ENCODE measurements at regions not wholly inside any gene's neighbourhood (a gene's known extent, or its start where the extent isn't known, plus 50 kb on each side); places are given as distances from the start of the nearest gene placed in this dataset.

GRCh38 chr5:4544049-4544670 lies 596.0 kb upstream of the ADAMTS16 start:
- DNase-seq (ENCODE audit: low read depth in 3 of 3, low spot score in 1 of 3), result no peak

GRCh38 chr5:4547547-4547946 lies 592.6 kb upstream of the ADAMTS16 start:
- DNase-seq (ENCODE audit: low read depth in 3 of 3, low spot score in 1 of 3), result no peak

GRCh38 chr5:4548341-4548740 lies 591.8 kb upstream of the ADAMTS16 start:
- DNase-seq (ENCODE audit: low read depth in 3 of 3, low spot score in 1 of 3), result no peak

GRCh38 chr5:4549351-4549750 lies 590.8 kb upstream of the ADAMTS16 start:
- no peak for DNase-seq (ENCODE audit: low read depth in 3 of 3, low spot score in 1 of 3)

- DNase-seq (ENCODE audit: low read depth in 3 of 3, low spot score in 1 of 3), result no peak
These were observed 589.1 kb upstream of the ADAMTS16 start for GRCh38 chr5:4551034-4551433.

- DNase-seq (ENCODE audit: low read depth in 3 of 3, low spot score in 1 of 3), result no peak
These were observed 587.0 kb upstream of the ADAMTS16 start for GRCh38 chr5:4553130-4553529.

GRCh38 chr5:4553978-4554377 lies 586.2 kb upstream of the ADAMTS16 start:
- DNase-seq (ENCODE audit: low read depth in 3 of 3, low spot score in 1 of 3), result no peak

GRCh38 chr5:4555725-4556285 lies 584.3 kb upstream of the ADAMTS16 start:
- no peak for DNase-seq (ENCODE audit: low read depth in 3 of 3, low spot score in 1 of 3)

GRCh38 chr5:4561403-4561802 lies 578.7 kb upstream of the ADAMTS16 start:
- DNase-seq (ENCODE audit: low read depth in 3 of 3, low spot score in 1 of 3), result no peak

GRCh38 chr5:4563400-4563799 lies 576.7 kb upstream of the ADAMTS16 start:
- DNase-seq (ENCODE audit: low read depth in 3 of 3, low spot score in 1 of 3), result no peak

- no peak for DNase-seq (ENCODE audit: low read depth in 3 of 3, low spot score in 1 of 3)
These were observed 569.8 kb upstream of the ADAMTS16 start for GRCh38 chr5:4570047-4570995.

- DNase-seq (ENCODE audit: low read depth in 3 of 3, low spot score in 1 of 3), result no peak
These were observed 568.7 kb upstream of the ADAMTS16 start for GRCh38 chr5:4571248-4571948.

- DNase-seq (ENCODE audit: low read depth in 3 of 3, low spot score in 1 of 3), result no peak
These were observed 567.6 kb upstream of the ADAMTS16 start for GRCh38 chr5:4572311-4573100.

GRCh38 chr5:4575608-4576007 lies 564.5 kb upstream of the ADAMTS16 start:
- DNase-seq (ENCODE audit: low read depth in 3 of 3, low spot score in 1 of 3), result no peak

GRCh38 chr5:4576161-4576748 lies 563.9 kb upstream of the ADAMTS16 start:
- DNase-seq (ENCODE audit: low read depth in 3 of 3, low spot score in 1 of 3), result no peak

- DNase-seq (ENCODE audit: low read depth in 3 of 3, low spot score in 1 of 3), result no peak
These were observed 563.2 kb upstream of the ADAMTS16 start for GRCh38 chr5:4576908-4577307.

- no peak for DNase-seq (ENCODE audit: low read depth in 3 of 3, low spot score in 1 of 3)
These were observed 560.5 kb upstream of the ADAMTS16 start for GRCh38 chr5:4579679-4580078.

GRCh38 chr5:4580772-4581171 lies 559.4 kb upstream of the ADAMTS16 start:
- no peak for DNase-seq (ENCODE audit: low read depth in 3 of 3, low spot score in 1 of 3)

- no peak for DNase-seq (ENCODE audit: low read depth in 3 of 3, low spot score in 1 of 3)
These were observed 558.8 kb upstream of the ADAMTS16 start for GRCh38 chr5:4581289-4581688.

GRCh38 chr5:4584982-4585381 lies 555.1 kb upstream of the ADAMTS16 start:
- no peak for DNase-seq (ENCODE audit: low read depth in 3 of 3, low spot score in 1 of 3)
